ENCODE measurements at regions not wholly inside any gene's neighbourhood (a gene's known extent, or its start where the extent isn't known, plus 50 kb on each side); places are given as distances from the start of the nearest gene placed in this dataset.

- no peak for DNase-seq (ENCODE audit: low read depth)
- H3K4me3 ChIP-seq (ENCODE audit: low read depth, low read length): no peak overlapping the region
- no peak for TF ChIP-seq CTCF (IDR thresholded peaks at IDR 0.05; ENCODE audit: control insufficient read depth, extremely low read depth, insufficient read depth)
These were observed 479.8 kb downstream of the BCL11B start for GRCh38 chr14:98792171-98792570.

GRCh38 chr14:98798099-98798498, 473.9 kb downstream of the BCL11B start:
- TF ChIP-seq CTCF (IDR thresholded peaks at IDR 0.05; ENCODE audit: control insufficient read depth, extremely low read depth, insufficient read depth): no peak
- H3K4me3 ChIP-seq (ENCODE audit: low read depth, low read length): no peak overlapping the region
- peak; percentile 68 for DNase-seq (ENCODE audit: low read depth)

- no peak for DNase-seq (ENCODE audit: low read depth)
- H3K4me3 ChIP-seq (ENCODE audit: low read depth, low read length): no peak overlapping the region
- TF ChIP-seq CTCF (IDR thresholded peaks at IDR 0.05; ENCODE audit: control insufficient read depth, extremely low read depth, insufficient read depth): no peak
These were observed 472.1 kb downstream of the BCL11B start for GRCh38 chr14:98799891-98800290.

- no peak for TF ChIP-seq CTCF (IDR thresholded peaks at IDR 0.05; ENCODE audit: control insufficient read depth, extremely low read depth, insufficient read depth)
- no peak for DNase-seq (ENCODE audit: low read depth)
- no peak overlapping the region for H3K4me3 ChIP-seq (ENCODE audit: low read depth, low read length)
These were observed 470.0 kb downstream of the BCL11B start for GRCh38 chr14:98802044-98802443.

- DNase-seq (ENCODE audit: low read depth): no peak
- no peak for TF ChIP-seq CTCF (IDR thresholded peaks at IDR 0.05; ENCODE audit: control insufficient read depth, extremely low read depth, insufficient read depth)
- H3K4me3 ChIP-seq (ENCODE audit: low read depth, low read length): no peak overlapping the region
These were observed 468.8 kb downstream of the BCL11B start for GRCh38 chr14:98803196-98803595.

GRCh38 chr14:98808494-98809407, 463.2 kb downstream of the BCL11B start:
- no peak for TF ChIP-seq CTCF (IDR thresholded peaks at IDR 0.05; ENCODE audit: control insufficient read depth, extremely low read depth, insufficient read depth)
- DNase-seq (ENCODE audit: low read depth): no peak
- H3K4me3 ChIP-seq (ENCODE audit: low read depth, low read length): no peak overlapping the region

- no peak for DNase-seq (ENCODE audit: low read depth)
- TF ChIP-seq CTCF (IDR thresholded peaks at IDR 0.05; ENCODE audit: control insufficient read depth, extremely low read depth, insufficient read depth): no peak
- no peak overlapping the region for H3K4me3 ChIP-seq (ENCODE audit: low read depth, low read length)
These were observed 455.8 kb downstream of the BCL11B start for GRCh38 chr14:98816195-98816594.

Measured in LNCaP clone FGC (cell line).